ENCODE measurements at regions not wholly inside any gene's neighbourhood (a gene's known extent, or its start where the extent isn't known, plus 50 kb on each side); places are given as distances from the start of the nearest gene placed in this dataset.
"Not testable (repeated sequence)": the region's sequence is repeated elsewhere in the genome, so short reads cannot be mapped to it uniquely, and the experiment has no call there.

DNA sequence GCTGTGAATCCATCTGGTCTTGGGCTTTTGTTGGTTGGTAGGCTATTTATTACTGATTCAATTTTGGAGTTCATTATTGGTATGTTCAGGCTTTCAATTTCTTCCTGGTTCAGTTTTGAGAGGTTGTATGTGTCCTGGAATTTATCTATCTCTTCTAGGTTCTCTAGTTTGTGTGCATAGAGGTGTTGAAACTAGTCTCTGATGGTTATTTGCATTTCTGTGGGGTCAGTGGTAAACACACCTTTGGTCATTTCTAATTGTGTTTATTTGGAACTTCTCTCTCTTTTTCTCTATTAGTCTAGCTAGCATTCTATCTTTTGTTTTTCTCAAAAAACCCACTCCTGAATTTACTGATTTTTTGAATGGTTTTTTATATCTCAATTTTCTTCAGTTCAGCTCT lies 70.1 kb upstream of the IRAK1BP1 start:
- Histone ChIP-seq H3K9me3 (peaks cover 0 to 7% (median 0%) of the 10 kb centered on the region in 3 donors), H3K27ac (no peak overlapping the region), H3K4me1 (no peaks in the 10 kb centered on the region), H3K36me3 (replicated peaks in 1 of 2; ENCODE audit: insufficient read depth in 1 of 2, low read depth in 2 of 2) (no peaks in the 10 kb centered on the region), H3K4me3 (no peak overlapping the region), H3K27me3 (no peaks in the 10 kb centered on the region)
- no peak for ATAC-seq
- intact Hi-C loops (cut with DNase I): no loop called here
- no peak for TF ChIP-seq POLR2A (IDR thresholded peaks at IDR 0.05)
- TF ChIP-seq, protein P1, sequence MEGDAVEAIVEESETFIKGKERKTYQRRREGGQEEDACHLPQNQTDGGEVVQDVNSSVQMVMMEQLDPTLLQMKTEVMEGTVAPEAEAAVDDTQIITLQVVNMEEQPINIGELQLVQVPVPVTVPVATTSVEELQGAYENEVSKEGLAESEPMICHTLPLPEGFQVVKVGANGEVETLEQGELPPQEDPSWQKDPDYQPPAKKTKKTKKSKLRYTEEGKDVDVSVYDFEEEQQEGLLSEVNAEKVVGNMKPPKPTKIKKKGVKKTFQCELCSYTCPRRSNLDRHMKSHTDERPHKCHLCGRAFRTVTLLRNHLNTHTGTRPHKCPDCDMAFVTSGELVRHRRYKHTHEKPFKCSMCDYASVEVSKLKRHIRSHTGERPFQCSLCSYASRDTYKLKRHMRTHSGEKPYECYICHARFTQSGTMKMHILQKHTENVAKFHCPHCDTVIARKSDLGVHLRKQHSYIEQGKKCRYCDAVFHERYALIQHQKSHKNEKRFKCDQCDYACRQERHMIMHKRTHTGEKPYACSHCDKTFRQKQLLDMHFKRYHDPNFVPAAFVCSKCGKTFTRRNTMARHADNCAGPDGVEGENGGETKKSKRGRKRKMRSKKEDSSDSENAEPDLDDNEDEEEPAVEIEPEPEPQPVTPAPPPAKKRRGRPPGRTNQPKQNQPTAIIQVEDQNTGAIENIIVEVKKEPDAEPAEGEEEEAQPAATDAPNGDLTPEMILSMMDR (IDR thresholded peaks at IDR 0.05): no peak
- DNase-seq: no peak

DNA sequence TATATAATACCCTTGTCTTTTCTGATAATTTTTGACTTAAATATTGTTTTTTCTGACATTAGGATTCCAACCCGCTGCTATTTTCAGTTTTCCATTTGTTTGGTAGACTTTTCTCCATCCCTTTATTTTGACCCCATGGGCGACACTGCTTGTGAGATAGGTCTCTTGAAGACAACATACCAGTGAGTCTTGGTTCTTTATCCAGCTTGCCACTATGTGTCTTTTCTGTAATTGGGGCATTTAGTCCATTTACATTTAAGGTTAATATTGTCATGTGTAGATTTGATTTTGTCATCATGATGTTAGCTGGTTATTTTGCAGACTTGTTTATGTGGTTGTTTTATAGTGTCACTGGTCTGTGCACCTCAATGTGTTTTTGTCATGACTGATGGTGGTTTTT lies 67.7 kb upstream of the IRAK1BP1 start:
- WGBS, 2 donors: 70 to 85% methylated on average over 2 of the region's 2 CpGs
- DNase-seq (no peak), ATAC-seq (no peak)
- no peaks in the 10 kb centered on the region for H3K27me3 ChIP-seq
- intact Hi-C loops (cut with DNase I): no loop called here
- H3K9me3 ChIP-seq: peaks cover 0 to 7% (median 0%) of the 10 kb centered on the region in 3 donors
- TF ChIP-seq, protein P1 (IDR thresholded peaks at IDR 0.05): no peak
- TF ChIP-seq POLR2A (IDR thresholded peaks at IDR 0.05): no peak
- H3K36me3 ChIP-seq (replicated peaks in 1 of 2; ENCODE audit: insufficient read depth in 1 of 2, low read depth in 2 of 2): no peaks in the 10 kb centered on the region
- H3K4me3 ChIP-seq: no peak overlapping the region
- H3K4me1 ChIP-seq: no peaks in the 10 kb centered on the region
- H3K27ac ChIP-seq: no peak overlapping the region

DNA sequence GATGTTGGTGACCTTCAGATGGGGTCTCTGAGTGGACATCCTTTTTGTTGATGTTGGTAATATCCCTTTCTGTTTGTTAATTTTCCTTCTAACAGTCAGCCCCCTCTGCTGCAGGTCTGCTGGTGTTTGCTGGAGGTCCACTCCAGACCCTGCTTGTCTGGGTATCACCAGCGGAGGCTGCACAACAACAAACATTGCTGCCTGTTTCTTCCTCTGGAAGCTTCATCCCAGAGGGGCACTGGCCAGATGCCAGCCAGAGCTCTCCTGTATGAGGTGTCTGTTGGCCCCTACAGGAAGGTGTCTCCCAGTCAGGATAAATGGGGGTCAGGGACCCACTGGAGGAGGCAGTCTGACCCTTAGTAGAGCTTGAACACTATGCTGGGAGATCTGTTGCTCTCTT lies 60.6 kb upstream of the IRAK1BP1 start:
- H3K27ac ChIP-seq; H3K9me3 ChIP-seq; H3K27me3 ChIP-seq; DNase-seq; H3K4me1 ChIP-seq; ATAC-seq; H3K36me3 ChIP-seq (replicated peaks in 1 of 2; ENCODE audit: insufficient read depth in 1 of 2, low read depth in 2 of 2); H3K4me3 ChIP-seq; intact Hi-C loops (cut with DNase I): not testable (repeated sequence)
- 88 to 93% methylated on average over 1 of the region's 1 CpG for WGBS, 2 donors

DNA sequence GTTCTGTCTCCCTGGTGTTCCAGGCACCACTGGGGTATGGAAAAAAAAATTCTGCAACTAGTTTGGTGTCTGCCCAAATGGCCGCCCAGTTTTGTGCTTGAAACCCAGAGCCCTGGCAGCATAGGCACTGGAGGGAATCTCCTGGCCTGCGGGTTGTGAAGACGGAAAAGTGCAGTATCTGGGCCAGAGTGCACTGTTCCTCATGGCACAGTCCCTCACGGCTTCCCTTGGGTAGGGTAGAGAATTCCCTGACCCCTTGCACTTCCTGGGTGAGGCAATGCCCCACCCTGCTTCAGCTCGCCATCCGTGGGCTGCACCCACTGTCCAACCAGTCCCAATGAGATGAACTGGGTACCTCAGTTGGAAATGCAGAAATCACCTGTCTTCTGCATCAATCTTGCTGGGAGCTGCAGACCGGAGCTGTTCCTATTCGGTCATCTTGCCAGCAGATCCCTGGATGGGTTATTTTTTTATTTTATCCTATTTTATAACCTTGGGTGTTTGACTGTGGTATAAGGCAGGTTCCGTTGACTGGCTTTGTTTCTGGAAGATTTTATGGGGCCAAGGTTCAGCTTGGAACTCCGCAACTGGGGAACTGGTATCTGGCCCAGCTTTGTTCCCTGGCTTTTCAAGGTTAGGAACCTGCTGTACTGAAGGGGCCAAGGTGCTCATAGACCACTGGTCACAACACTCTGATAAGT lies 59.5 kb upstream of the IRAK1BP1 start:
- H3K36me3 ChIP-seq (replicated peaks in 1 of 2; ENCODE audit: insufficient read depth in 1 of 2, low read depth in 2 of 2); H3K9me3 ChIP-seq; H3K4me1 ChIP-seq; DNase-seq; H3K27ac ChIP-seq; intact Hi-C loops (cut with DNase I); H3K27me3 ChIP-seq; ATAC-seq; H3K4me3 ChIP-seq: not testable (repeated sequence)
- WGBS, 2 donors: 82 to 89% methylated on average over 10 of the region's 10 CpGs

DNA sequence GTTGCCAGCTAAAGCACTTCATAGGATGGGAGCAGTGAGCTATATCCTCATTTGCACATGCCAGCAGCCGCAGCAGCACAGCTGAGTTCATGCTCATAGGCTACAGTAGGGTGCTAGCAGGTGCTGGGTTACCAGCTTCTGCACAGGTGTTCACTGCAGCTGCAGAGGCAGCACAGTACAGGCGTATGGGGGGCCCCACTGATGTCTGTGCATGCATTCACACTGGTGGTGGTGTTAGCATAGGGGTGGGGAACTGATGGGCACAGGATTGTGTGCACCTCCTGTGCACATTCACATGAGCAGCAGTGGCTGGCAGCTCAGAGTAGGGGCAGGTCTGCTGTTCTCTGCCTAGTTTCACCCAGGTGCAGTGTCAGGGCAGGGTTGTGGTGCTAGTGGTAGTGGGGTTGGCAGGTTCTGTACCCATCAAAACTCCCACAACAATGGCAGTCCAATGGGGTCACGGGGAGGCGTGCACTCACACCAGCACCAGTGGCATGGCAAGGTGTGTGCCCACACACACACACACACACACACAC lies 58.9 kb upstream of the IRAK1BP1 start:
- no peak for TF ChIP-seq POLR2A (IDR thresholded peaks at IDR 0.05)
- TF ChIP-seq, protein P1 (IDR thresholded peaks at IDR 0.05): no peak
- DNase-seq: no peak
- Histone ChIP-seq H3K4me1 (no peaks in the 10 kb centered on the region), H3K27me3 (no peaks in the 10 kb centered on the region), H3K36me3 (replicated peaks in 1 of 2; ENCODE audit: insufficient read depth in 1 of 2, low read depth in 2 of 2) (no peaks in the 10 kb centered on the region), H3K27ac (no peak overlapping the region), H3K4me3 (no peak overlapping the region), H3K9me3 (peaks cover 0 to 5% (median 0%) of the 10 kb centered on the region in 3 donors)
- intact Hi-C loops (cut with DNase I): no loop called here
- ATAC-seq: no peak
- WGBS, 2 donors: 77 to 80% methylated on average over 3 to 4 of the region's 4 CpGs

DNA sequence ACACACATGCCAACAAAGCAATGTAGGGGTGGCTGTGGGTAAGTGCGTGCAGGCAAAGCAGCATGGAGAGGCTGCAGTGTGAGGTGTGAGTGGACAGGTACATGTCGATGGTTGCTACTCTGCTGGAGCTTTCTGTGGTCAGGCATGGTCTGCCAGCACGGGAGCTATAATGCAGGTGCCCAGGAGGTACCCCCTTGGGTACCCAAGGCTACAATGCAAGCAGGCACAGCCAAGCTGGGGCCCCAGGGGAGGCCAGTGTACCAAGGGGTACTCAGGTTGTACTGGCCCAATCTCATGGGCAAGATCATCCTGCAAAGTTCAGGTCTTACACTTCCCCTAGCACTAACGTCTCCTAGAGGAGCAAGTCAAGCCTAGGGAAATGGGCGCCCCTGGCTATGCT lies 58.4 kb upstream of the IRAK1BP1 start:
- peaks cover 0 to 5% (median 0%) of the 10 kb centered on the region in 3 donors for H3K9me3 ChIP-seq
- WGBS, 2 donors: 74 to 80% methylated on average over 5 of the region's 5 CpGs
- ATAC-seq: no peak

More for the DNA sequence above, 58.4 kb upstream of the IRAK1BP1 start:
- H3K27me3 ChIP-seq: no peaks in the 10 kb centered on the region
- no peak overlapping the region for H3K27ac ChIP-seq
- no peaks in the 10 kb centered on the region for H3K4me1 ChIP-seq
- H3K4me3 ChIP-seq: no peak overlapping the region
- DNase-seq: no peak
- no peak for TF ChIP-seq POLR2A (IDR thresholded peaks at IDR 0.05)
- TF ChIP-seq, protein P1 (IDR thresholded peaks at IDR 0.05): no peak
- intact Hi-C loops (cut with DNase I): no loop called here
- H3K36me3 ChIP-seq (replicated peaks in 1 of 2; ENCODE audit: insufficient read depth in 1 of 2, low read depth in 2 of 2): no peaks in the 10 kb centered on the region
